ENCODE measurements at regions not wholly inside any gene's neighbourhood (a gene's known extent, or its start where the extent isn't known, plus 50 kb on each side); places are given as distances from the start of the nearest gene placed in this dataset.

- Histone ChIP-seq H3K27ac (no peak overlapping the region), H3K9me3 (ENCODE audit: low read depth, low read length) (no peaks in the 10 kb centered on the region), H3K4me3 (no peak overlapping the region), H3K36me3 (ENCODE audit: insufficient read depth, low read length) (no peaks in the 10 kb centered on the region), H3K9ac (ENCODE audit: insufficient read length) (no peak overlapping the region)
- no peak for DNase-seq (ENCODE audit: low read depth, low spot score)
- no peak for TF ChIP-seq POLR2AphosphoS5 (IDR thresholded peaks at IDR 0.05; ENCODE audit: borderline replicate concordance, low read depth, low read length)
- no peak for TF ChIP-seq EZH2 (IDR thresholded peaks at IDR 0.05)
- no peak for TF ChIP-seq FOXP2 (optimal IDR thresholded peaks at IDR 0.05; ENCODE audit: control extremely low read depth, extremely low read length, insufficient read depth)
Observed at GRCh38 chr9:105143136-105143430, 101.4 kb upstream of the SLC44A1 start.

GRCh38 chr9:105144076-105144475 lies 100.4 kb upstream of the SLC44A1 start:
- TF ChIP-seq POLR2AphosphoS5 (IDR thresholded peaks at IDR 0.05; ENCODE audit: borderline replicate concordance, low read depth, low read length) (no peak), EZH2 (IDR thresholded peaks at IDR 0.05) (no peak), FOXP2 (optimal IDR thresholded peaks at IDR 0.05; ENCODE audit: control extremely low read depth, extremely low read length, insufficient read depth) (no peak)
- Histone ChIP-seq H3K36me3 (ENCODE audit: insufficient read depth, low read length) (no peaks in the 10 kb centered on the region), H3K9me3 (ENCODE audit: low read depth, low read length) (no peaks in the 10 kb centered on the region), H3K9ac (ENCODE audit: insufficient read length) (no peak overlapping the region), H3K27ac (no peak overlapping the region), H3K4me3 (no peak overlapping the region)
- no peak for DNase-seq (ENCODE audit: low read depth, low spot score)

DNA sequence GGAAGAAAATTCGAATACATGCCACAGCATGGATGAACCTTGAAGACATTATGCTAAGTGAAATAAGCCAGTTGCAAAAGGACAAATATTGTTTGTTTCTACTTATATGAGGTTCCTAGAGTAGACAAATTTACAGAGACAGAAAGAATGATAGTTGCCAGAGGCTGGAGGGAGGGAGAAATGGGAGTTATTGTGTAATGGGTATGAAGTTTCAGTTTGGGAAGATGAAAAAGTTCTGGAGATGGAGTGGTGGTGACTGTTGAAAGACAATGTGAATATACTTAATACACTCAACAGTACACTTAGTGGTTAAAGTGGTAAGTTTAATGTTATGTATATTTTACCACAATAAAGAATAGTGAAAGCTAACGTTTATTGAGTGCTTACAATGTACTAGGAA lies 99.6 kb upstream of the SLC44A1 start:
- TF ChIP-seq EZH2 (IDR thresholded peaks at IDR 0.05): no peak
- no peak for TF ChIP-seq POLR2AphosphoS5 (IDR thresholded peaks at IDR 0.05; ENCODE audit: borderline replicate concordance, low read depth, low read length)
- no peak for TF ChIP-seq FOXP2 (optimal IDR thresholded peaks at IDR 0.05; ENCODE audit: control extremely low read depth, extremely low read length, insufficient read depth)
- no peak overlapping the region for H3K4me3 ChIP-seq

GRCh38 chr9:105146677-105147076 lies 97.8 kb upstream of the SLC44A1 start:
- Histone ChIP-seq H3K9ac (ENCODE audit: insufficient read length) (no peak overlapping the region), H3K36me3 (ENCODE audit: insufficient read depth, low read length) (no peaks in the 10 kb centered on the region), H3K9me3 (ENCODE audit: low read depth, low read length) (no peaks in the 10 kb centered on the region), H3K4me3 (no peak overlapping the region), H3K27ac (no peak overlapping the region)
- TF ChIP-seq FOXP2 (optimal IDR thresholded peaks at IDR 0.05; ENCODE audit: control extremely low read depth, extremely low read length, insufficient read depth) (no peak), EZH2 (IDR thresholded peaks at IDR 0.05) (no peak), POLR2AphosphoS5 (IDR thresholded peaks at IDR 0.05; ENCODE audit: borderline replicate concordance, low read depth, low read length) (no peak)
- DNase-seq (ENCODE audit: low read depth, low spot score): no peak

More for the DNA sequence above, 99.6 kb upstream of the SLC44A1 start:
- Histone ChIP-seq H3K9me3 (ENCODE audit: low read depth, low read length) (no peaks in the 10 kb centered on the region), H3K27ac (no peak overlapping the region), H3K9ac (ENCODE audit: insufficient read length) (no peak overlapping the region), H3K36me3 (ENCODE audit: insufficient read depth, low read length) (no peaks in the 10 kb centered on the region)
- DNase-seq (ENCODE audit: low read depth, low spot score): no peak

GRCh38 chr9:105147110-105147871 lies 97.2 kb upstream of the SLC44A1 start:
- no peaks in the 10 kb centered on the region for H3K36me3 ChIP-seq (ENCODE audit: insufficient read depth, low read length)
- no peaks in the 10 kb centered on the region for H3K9me3 ChIP-seq (ENCODE audit: low read depth, low read length)
- H3K9ac ChIP-seq (ENCODE audit: insufficient read length): no peak overlapping the region
- no peak overlapping the region for H3K4me3 ChIP-seq
- TF ChIP-seq FOXP2 (optimal IDR thresholded peaks at IDR 0.05; ENCODE audit: control extremely low read depth, extremely low read length, insufficient read depth): no peak
- TF ChIP-seq EZH2 (IDR thresholded peaks at IDR 0.05): no peak
- TF ChIP-seq POLR2AphosphoS5 (IDR thresholded peaks at IDR 0.05; ENCODE audit: borderline replicate concordance, low read depth, low read length): no peak
- no peak overlapping the region for H3K27ac ChIP-seq
- no peak for DNase-seq (ENCODE audit: low read depth, low spot score)

DNA sequence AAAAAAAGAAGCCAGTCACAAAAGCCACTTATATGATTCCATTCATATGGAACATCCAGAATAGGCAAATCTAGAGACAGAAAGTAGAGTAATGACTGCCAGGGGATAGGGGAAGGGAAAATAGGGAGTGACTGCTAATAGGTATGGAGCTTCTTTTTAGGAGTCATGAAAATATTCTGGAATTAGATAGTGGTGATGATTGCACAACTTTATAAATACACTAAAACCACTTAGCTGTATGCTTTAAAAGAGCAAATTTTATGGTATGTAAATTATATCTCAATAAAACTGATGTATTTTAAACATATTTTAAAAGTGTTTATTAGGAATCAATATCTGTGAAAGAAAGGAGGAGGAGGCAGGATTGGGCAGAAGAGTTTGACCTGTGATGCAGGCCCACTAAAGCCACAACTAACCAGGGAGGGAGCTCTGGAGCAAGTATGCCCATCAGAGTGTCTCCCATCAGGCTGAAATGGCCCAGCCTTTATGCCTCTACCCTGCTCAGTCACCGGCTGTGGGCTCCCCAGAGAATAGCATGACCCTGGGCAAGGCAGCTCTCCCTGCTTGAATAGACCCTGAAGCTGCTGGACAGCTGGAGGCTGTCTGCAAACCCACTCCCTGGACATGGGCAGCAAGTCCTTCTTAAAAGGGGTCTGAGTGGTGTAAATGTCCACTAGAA lies 96.0 kb upstream of the SLC44A1 start:
- no peak overlapping the region for H3K9ac ChIP-seq (ENCODE audit: insufficient read length)
- DNase-seq (ENCODE audit: low read depth, low spot score): no peak
- H3K4me3 ChIP-seq: no peak overlapping the region
- H3K27ac ChIP-seq: no peak overlapping the region
- H3K9me3 ChIP-seq (ENCODE audit: low read depth, low read length): no peaks in the 10 kb centered on the region
- no peak for TF ChIP-seq EZH2 (IDR thresholded peaks at IDR 0.05)
- no peak for TF ChIP-seq POLR2AphosphoS5 (IDR thresholded peaks at IDR 0.05; ENCODE audit: borderline replicate concordance, low read depth, low read length)
- TF ChIP-seq FOXP2 (optimal IDR thresholded peaks at IDR 0.05; ENCODE audit: control extremely low read depth, extremely low read length, insufficient read depth): no peak
- no peaks in the 10 kb centered on the region for H3K36me3 ChIP-seq (ENCODE audit: insufficient read depth, low read length)

- no peak for TF ChIP-seq POLR2AphosphoS5 (IDR thresholded peaks at IDR 0.05; ENCODE audit: borderline replicate concordance, low read depth, low read length)
- no peak for TF ChIP-seq EZH2 (IDR thresholded peaks at IDR 0.05)
- no peak for TF ChIP-seq FOXP2 (optimal IDR thresholded peaks at IDR 0.05; ENCODE audit: control extremely low read depth, extremely low read length, insufficient read depth)
- no peak for DNase-seq (ENCODE audit: low read depth, low spot score)
- H3K27ac ChIP-seq: no peak overlapping the region
- no peaks in the 10 kb centered on the region for H3K36me3 ChIP-seq (ENCODE audit: insufficient read depth, low read length)
- H3K4me3 ChIP-seq: no peak overlapping the region
- H3K9ac ChIP-seq (ENCODE audit: insufficient read length): no peak overlapping the region
- H3K9me3 ChIP-seq (ENCODE audit: low read depth, low read length): no peaks in the 10 kb centered on the region
Observed at GRCh38 chr9:105150991-105151685, 93.3 kb upstream of the SLC44A1 start.

GRCh38 chr9:105151686-105151995 lies 92.8 kb upstream of the SLC44A1 start:
- TF ChIP-seq FOXP2 (optimal IDR thresholded peaks at IDR 0.05; ENCODE audit: control extremely low read depth, extremely low read length, insufficient read depth) (no peak), EZH2 (IDR thresholded peaks at IDR 0.05) (no peak), POLR2AphosphoS5 (IDR thresholded peaks at IDR 0.05; ENCODE audit: borderline replicate concordance, low read depth, low read length) (no peak)
- no peak overlapping the region for H3K9ac ChIP-seq (ENCODE audit: insufficient read length)
- no peak overlapping the region for H3K27ac ChIP-seq
- no peaks in the 10 kb centered on the region for H3K9me3 ChIP-seq (ENCODE audit: low read depth, low read length)
- H3K36me3 ChIP-seq (ENCODE audit: insufficient read depth, low read length): no peaks in the 10 kb centered on the region
- DNase-seq (ENCODE audit: low read depth, low spot score): no peak
- H3K4me3 ChIP-seq: no peak overlapping the region

Data from SK-N-MC (cell line).